ENCODE measurements at regions not wholly inside any gene's neighbourhood (a gene's known extent, or its start where the extent isn't known, plus 50 kb on each side); places are given as distances from the start of the nearest gene placed in this dataset.

GRCh38 chr2:18346344-18346743, 214.1 kb downstream of the RDH14 start:
- no peak for DNase-seq
- H3K9me3 ChIP-seq (ENCODE audit: severe bottlenecking): no peaks in the 10 kb centered on the region
- no peak overlapping the region for H3K27ac ChIP-seq
- H3K27me3 ChIP-seq (ENCODE audit: insufficient read depth, low read depth, severe bottlenecking): no peaks in the 10 kb centered on the region
- H3K4me3 ChIP-seq (ENCODE audit: low read depth, low read length): no peak overlapping the region
- H3K36me3 ChIP-seq: no peaks in the 10 kb centered on the region
- TF ChIP-seq, protein P1, sequence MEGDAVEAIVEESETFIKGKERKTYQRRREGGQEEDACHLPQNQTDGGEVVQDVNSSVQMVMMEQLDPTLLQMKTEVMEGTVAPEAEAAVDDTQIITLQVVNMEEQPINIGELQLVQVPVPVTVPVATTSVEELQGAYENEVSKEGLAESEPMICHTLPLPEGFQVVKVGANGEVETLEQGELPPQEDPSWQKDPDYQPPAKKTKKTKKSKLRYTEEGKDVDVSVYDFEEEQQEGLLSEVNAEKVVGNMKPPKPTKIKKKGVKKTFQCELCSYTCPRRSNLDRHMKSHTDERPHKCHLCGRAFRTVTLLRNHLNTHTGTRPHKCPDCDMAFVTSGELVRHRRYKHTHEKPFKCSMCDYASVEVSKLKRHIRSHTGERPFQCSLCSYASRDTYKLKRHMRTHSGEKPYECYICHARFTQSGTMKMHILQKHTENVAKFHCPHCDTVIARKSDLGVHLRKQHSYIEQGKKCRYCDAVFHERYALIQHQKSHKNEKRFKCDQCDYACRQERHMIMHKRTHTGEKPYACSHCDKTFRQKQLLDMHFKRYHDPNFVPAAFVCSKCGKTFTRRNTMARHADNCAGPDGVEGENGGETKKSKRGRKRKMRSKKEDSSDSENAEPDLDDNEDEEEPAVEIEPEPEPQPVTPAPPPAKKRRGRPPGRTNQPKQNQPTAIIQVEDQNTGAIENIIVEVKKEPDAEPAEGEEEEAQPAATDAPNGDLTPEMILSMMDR (IDR thresholded peaks at IDR 0.05; ENCODE audit: low read depth, low read length): no peak

DNA sequence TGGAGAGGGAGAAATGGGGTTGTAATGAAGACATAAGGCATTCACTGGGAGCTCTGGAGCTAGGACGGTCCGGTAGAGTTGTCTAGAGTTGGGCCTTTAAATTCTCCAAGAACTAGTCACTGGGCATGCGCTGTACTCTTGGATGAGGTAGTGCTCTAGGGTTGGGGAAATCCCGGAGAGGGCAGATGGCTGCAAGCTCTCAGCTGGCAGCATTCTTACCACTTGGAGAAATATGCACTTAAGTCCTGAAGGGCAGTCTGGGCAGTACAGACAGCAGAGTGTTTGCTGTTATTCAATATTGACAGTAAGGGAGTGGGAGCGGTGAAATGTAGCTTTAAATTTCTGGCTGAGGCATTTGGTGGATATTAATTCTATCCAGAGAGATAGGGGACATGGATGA, 214.6 kb downstream of the RDH14 start:
- TF ChIP-seq, protein P1 (IDR thresholded peaks at IDR 0.05; ENCODE audit: low read depth, low read length): no peak
- Histone ChIP-seq H3K27ac (no peak overlapping the region), H3K27me3 (ENCODE audit: insufficient read depth, low read depth, severe bottlenecking) (no peaks in the 10 kb centered on the region), H3K36me3 (no peaks in the 10 kb centered on the region), H3K4me3 (ENCODE audit: low read depth, low read length) (no peak overlapping the region), H3K9me3 (ENCODE audit: severe bottlenecking) (no peaks in the 10 kb centered on the region)
- no peak for DNase-seq

DNA sequence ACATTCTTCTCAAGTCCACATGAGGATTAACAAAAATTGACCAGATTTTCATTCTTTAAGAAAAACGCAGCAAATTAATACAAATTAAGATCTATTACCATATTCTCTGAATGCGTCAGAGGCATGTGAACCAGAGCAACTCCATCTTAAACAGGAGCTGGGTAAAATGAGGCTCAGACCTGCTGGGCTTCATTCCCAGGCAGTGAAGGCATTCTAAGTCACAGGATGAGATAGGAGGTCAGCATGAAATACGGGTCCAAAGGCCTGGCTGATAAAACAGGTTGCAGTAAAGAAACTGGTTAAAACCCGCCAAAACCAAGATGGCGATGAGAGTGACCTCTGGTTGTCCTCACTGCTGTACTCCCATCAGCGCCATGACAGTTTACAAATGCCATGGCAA, 217.6 kb downstream of the RDH14 start:
- DNase-seq: no peak
- no peak overlapping the region for H3K4me3 ChIP-seq (ENCODE audit: low read depth, low read length)
- TF ChIP-seq, protein P1 (IDR thresholded peaks at IDR 0.05; ENCODE audit: low read depth, low read length): no peak
- H3K9me3 ChIP-seq (ENCODE audit: severe bottlenecking): no peaks in the 10 kb centered on the region
- no peak overlapping the region for H3K27ac ChIP-seq
- no peaks in the 10 kb centered on the region for H3K36me3 ChIP-seq
- no peaks in the 10 kb centered on the region for H3K27me3 ChIP-seq (ENCODE audit: insufficient read depth, low read depth, severe bottlenecking)

- Histone ChIP-seq H3K27ac (no peak overlapping the region), H3K36me3 (no peaks in the 10 kb centered on the region), H3K27me3 (ENCODE audit: insufficient read depth, low read depth, severe bottlenecking) (no peaks in the 10 kb centered on the region), H3K4me3 (ENCODE audit: low read depth, low read length) (no peak overlapping the region), H3K9me3 (ENCODE audit: severe bottlenecking) (no peaks in the 10 kb centered on the region)
- TF ChIP-seq, protein P1 (IDR thresholded peaks at IDR 0.05; ENCODE audit: low read depth, low read length): no peak
- DNase-seq: no peak
These were observed 221.1 kb downstream of the RDH14 start for GRCh38 chr2:18339326-18339725.

DNA sequence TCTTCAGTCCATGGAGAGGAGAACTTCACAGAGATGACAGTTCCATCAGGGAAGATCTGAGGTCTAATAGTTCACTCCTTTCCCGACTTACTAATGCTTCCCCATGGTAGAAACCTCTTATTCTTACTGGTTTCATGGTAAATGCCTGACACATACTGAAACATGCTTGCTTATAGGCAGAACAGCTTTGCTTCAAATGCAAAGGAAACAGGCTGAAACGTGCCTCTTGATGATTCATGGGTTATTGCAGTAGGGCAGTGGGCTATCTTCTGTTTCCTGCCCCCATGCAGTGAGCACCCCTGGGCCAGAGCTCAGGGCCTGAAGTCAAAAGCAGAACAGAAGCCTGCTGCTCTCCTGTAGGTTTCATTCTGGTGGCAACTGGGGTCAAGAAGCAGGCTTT, 223.5 kb downstream of the RDH14 start:
- Histone ChIP-seq H3K36me3 (no peaks in the 10 kb centered on the region), H3K4me3 (ENCODE audit: low read depth, low read length) (no peak overlapping the region), H3K27ac (no peak overlapping the region), H3K27me3 (ENCODE audit: insufficient read depth, low read depth, severe bottlenecking) (no peaks in the 10 kb centered on the region), H3K9me3 (ENCODE audit: severe bottlenecking) (no peaks in the 10 kb centered on the region)
- DNase-seq: no peak
- TF ChIP-seq, protein P1 (IDR thresholded peaks at IDR 0.05; ENCODE audit: low read depth, low read length): no peak

DNA sequence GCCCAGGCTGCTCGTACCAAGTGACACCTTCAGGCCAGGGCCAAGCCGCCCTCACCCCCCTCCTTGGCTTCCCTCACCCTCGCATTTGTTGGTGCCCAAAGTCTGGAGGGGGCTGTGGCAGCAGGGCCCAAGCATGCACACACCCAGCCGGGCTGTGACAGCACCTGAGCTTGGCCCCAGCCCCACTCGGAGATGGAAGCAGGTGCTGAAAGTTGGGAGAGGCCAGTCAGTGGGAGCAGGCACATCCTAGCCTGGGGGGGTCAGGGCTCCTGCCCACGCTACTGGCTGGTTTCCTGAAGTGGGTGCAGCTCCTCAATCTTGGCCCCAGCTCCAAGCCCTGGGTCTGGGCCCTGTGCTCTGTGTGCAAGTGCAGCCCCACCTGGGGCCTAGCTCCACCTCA, 228.0 kb downstream of the RDH14 start:
- no peaks in the 10 kb centered on the region for H3K36me3 ChIP-seq
- peaks cover 2% of the 10 kb centered on the region for H3K9me3 ChIP-seq (ENCODE audit: severe bottlenecking)
- H3K27me3 ChIP-seq (ENCODE audit: insufficient read depth, low read depth, severe bottlenecking): no peaks in the 10 kb centered on the region
- H3K27ac ChIP-seq: no peak overlapping the region
- no peak for DNase-seq
- TF ChIP-seq, protein P1 (IDR thresholded peaks at IDR 0.05; ENCODE audit: low read depth, low read length): no peak
- H3K4me3 ChIP-seq (ENCODE audit: low read depth, low read length): no peak overlapping the region

Data from WERI-Rb-1 (cell line).